ENCODE measurements at regions not wholly inside any gene's neighbourhood (a gene's known extent, or its start where the extent isn't known, plus 50 kb on each side); places are given as distances from the start of the nearest gene placed in this dataset.

- no peak for TF ChIP-seq CHD7 (IDR thresholded peaks at IDR 0.05; ENCODE audit: insufficient replicate concordance, low read length)
- no peak for TF ChIP-seq RAD21 (IDR thresholded peaks at IDR 0.05 in 1 of 2, conservative IDR thresholded peaks at IDR 0.05 in 1 of 2; ENCODE audit: low read depth in 2 of 2, low read length in 2 of 2)
- no peak for TF ChIP-seq SP2 (IDR thresholded peaks at IDR 0.05; ENCODE audit: low read length)
- no peak for TF ChIP-seq PHF8 (conservative IDR thresholded peaks at IDR 0.05; ENCODE audit: low read depth, low read length)
- no peak for TF ChIP-seq HDAC6 (IDR thresholded peaks at IDR 0.05; ENCODE audit: low read depth, low read length)
- TF ChIP-seq JUN (IDR thresholded peaks at IDR 0.05; ENCODE audit: low read depth, low read length), result no peak
- TF ChIP-seq NANOG (IDR thresholded peaks at IDR 0.05; ENCODE audit: insufficient read depth, low read depth, low read length, poor library complexity, severe bottlenecking), result no peak
- no peak for TF ChIP-seq RBBP5 (IDR thresholded peaks at IDR 0.05; ENCODE audit: borderline replicate concordance, low read depth, low read length)
- no peak for TF ChIP-seq GTF2F1 (IDR thresholded peaks at IDR 0.05; ENCODE audit: borderline replicate concordance, low read depth, low read length)
Observed at GRCh38 chrX:1941321-1941720, 326.5 kb downstream of the ASMT start (continued).

Measured in H1 (cell line).